Vagina (tissue), 2 donors: ENCODE measurements at regions not wholly inside any gene's neighbourhood (a gene's known extent, or its start where the extent isn't known, plus 50 kb on each side); places are given as distances from the start of the nearest gene placed in this dataset.

Source experiments
- CTCF ChIP-seq, 3 experiments: fragments of 450-650 bp in 2 of 3; fragments of 200-600 bp in 1 of 3; sonication (generic) in 1 of 3; IDR thresholded peaks; one replicate each; pipeline ENCODE4 v1.5.1; 2017 to 2019; ENCODE audit warnings: antibody characterized with exemption in 3 of 3, mild to moderate bottlenecking in 2 of 3, moderate library complexity in 2 of 3
- POLR2AphosphoS5 ChIP-seq, 2 donors: sonication (generic); formaldehyde crosslinking; IDR thresholded peaks; one replicate each; pipeline ENCODE4 v1.9.0; 2017; ENCODE audit warnings: antibody characterized with exemption in 2 of 2, mild to moderate bottlenecking in 2 of 2, low read depth in 1 of 2; ENCODE audit not compliant: insufficient read depth in 1 of 2

GRCh38 chr13:72246396-72246795 is 379.4 kb upstream of the DACH1 start:
- TF ChIP-seq POLR2AphosphoS5 (IDR thresholded peaks at IDR 0.05; ENCODE audit: insufficient read depth in 1 of 2, low read depth in 1 of 2): no peak
- no peak for TF ChIP-seq CTCF (IDR thresholded peaks at IDR 0.05)
